H9 (cell line): ENCODE measurements at regions not wholly inside any gene's neighbourhood (a gene's known extent, or its start where the extent isn't known, plus 50 kb on each side); places are given as distances from the start of the nearest gene placed in this dataset.

Experiments
- DNase-seq: peaks from one replicate; pipeline ENCODE4 v3.0.0-alpha.2; 2017
- H2AFZ ChIP-seq: one replicate; pipeline ENCODE4 v1.6.1; 2013; ENCODE audit warnings: mild to moderate bottlenecking, low read length, control low read depth, moderate library complexity
- H2AK5ac ChIP-seq: 2 replicates; pipeline ENCODE4 v1.6.1; 2013; ENCODE audit warnings: low read length, control low read depth, mixed read lengths; ENCODE audit not compliant: insufficient read length
- H2BK120ac ChIP-seq: one replicate; pipeline ENCODE4 v1.6.1; 2013; ENCODE audit warnings: low read depth, mild to moderate bottlenecking, low read length, control low read depth, inconsistent platforms; ENCODE audit not compliant: poor library complexity, severe bottlenecking
- H2BK12ac ChIP-seq: 2 replicates; pipeline ENCODE4 v1.6.1; 2013; ENCODE audit warnings: low read length, control low read depth, mixed read lengths, low read depth; ENCODE audit not compliant: insufficient read length
- H2BK15ac ChIP-seq: 2 replicates; pipeline ENCODE4 v1.6.1; 2013; ENCODE audit warnings: low read depth, low read length, control low read depth
- H2BK20ac ChIP-seq: one replicate; pipeline ENCODE4 v1.6.1; 2013; ENCODE audit warnings: low read depth, mild to moderate bottlenecking, low read length, control low read depth, inconsistent platforms; ENCODE audit not compliant: poor library complexity, severe bottlenecking
- H2BK5ac ChIP-seq: 2 replicates; pipeline ENCODE4 v1.6.1; 2013; ENCODE audit warnings: low read length, control low read depth, mixed read lengths; ENCODE audit not compliant: insufficient read length
- H3K14ac ChIP-seq: 2 replicates; pipeline ENCODE4 v1.6.1; 2013; ENCODE audit warnings: low read length, control low read depth; ENCODE audit not compliant: insufficient read depth
- H3K18ac ChIP-seq: 2 replicates; pipeline ENCODE4 v1.6.1; 2013; ENCODE audit warnings: low read depth, mild to moderate bottlenecking, mixed read lengths, low read length, control low read depth; ENCODE audit not compliant: insufficient read length
- H3K23ac ChIP-seq: 2 replicates; pipeline ENCODE4 v1.6.1; 2013; ENCODE audit warnings: low read length, control low read depth, mixed read lengths, low read depth; ENCODE audit not compliant: insufficient read length
- H3K23me2 ChIP-seq: 2 replicates; pipeline ENCODE4 v1.6.1; 2013; ENCODE audit warnings: low read depth, mild to moderate bottlenecking, mixed read lengths, low read length, control low read depth; ENCODE audit not compliant: insufficient read length, poor library complexity, severe bottlenecking
- H3K27ac ChIP-seq: 2 replicates; pipeline ENCODE4 v1.5.1; 2013; ENCODE audit warnings: low read length, control low read depth, mixed read lengths, low read depth; ENCODE audit not compliant: insufficient read length
- H3K27me3 ChIP-seq: 2 replicates; pipeline ENCODE4 v1.6.1; 2013; ENCODE audit warnings: low read length, control low read depth, inconsistent platforms; ENCODE audit not compliant: insufficient read depth
- H3K4ac ChIP-seq: 2 replicates; pipeline ENCODE4 v1.6.1; 2013; ENCODE audit warnings: low read depth, mild to moderate bottlenecking, control low read depth, inconsistent platforms, low read length, moderate library complexity
- H3K4me1 ChIP-seq: 2 replicates; pipeline ENCODE4 v1.6.1; 2013; ENCODE audit warnings: low read length, control low read depth, inconsistent platforms; ENCODE audit not compliant: insufficient read depth
- H3K4me2 ChIP-seq: 2 replicates; pipeline ENCODE4 v1.6.1; 2013; ENCODE audit warnings: low read length, control low read depth, mixed read lengths; ENCODE audit not compliant: insufficient read length, insufficient read depth
- H3K56ac ChIP-seq: 2 replicates; pipeline ENCODE4 v1.6.1; 2013; ENCODE audit warnings: low read depth, mild to moderate bottlenecking, mixed read lengths, low read length, control low read depth; ENCODE audit not compliant: insufficient read length
- H3K79me1 ChIP-seq: 2 replicates; pipeline ENCODE4 v1.6.1; 2013; ENCODE audit warnings: low read depth, mild to moderate bottlenecking, moderate library complexity, low read length, control low read depth, inconsistent platforms; ENCODE audit not compliant: insufficient read depth, poor library complexity, severe bottlenecking
- H3K79me2 ChIP-seq: 2 replicates; pipeline ENCODE4 v1.6.1; 2013; ENCODE audit warnings: low read length, control low read depth, inconsistent platforms; ENCODE audit not compliant: insufficient read depth
- H3K9ac ChIP-seq: 2 replicates; pipeline ENCODE4 v1.6.1; 2013; ENCODE audit warnings: low read length, control low read depth, mixed read lengths; ENCODE audit not compliant: insufficient read length; ENCODE audit errors: extremely low read depth
- H3K9me3 ChIP-seq: one replicate; pipeline ENCODE4 v1.6.1; 2013; ENCODE audit warnings: low read depth, low read length, inconsistent platforms; ENCODE audit not compliant: control insufficient read depth
- H3T11ph ChIP-seq: one replicate; pipeline ENCODE4 v1.6.1; 2013; ENCODE audit warnings: mild to moderate bottlenecking, low read length, control low read depth, inconsistent platforms
- H4K20me1 ChIP-seq: one replicate; pipeline ENCODE4 v1.6.1; 2013; ENCODE audit not compliant: control insufficient read depth, insufficient read length, insufficient read depth
- H4K5ac ChIP-seq: 2 replicates; pipeline ENCODE4 v1.6.1; 2013; ENCODE audit warnings: low read depth, mild to moderate bottlenecking, mixed read lengths, low read length, control low read depth; ENCODE audit not compliant: insufficient read length
- H4K8ac ChIP-seq: replicated peaks from 2 replicates; pipeline ENCODE4 v1.6.1; 2013; ENCODE audit warnings: low read length, control low read depth, mixed read lengths, low read depth; ENCODE audit not compliant: insufficient read length
- H4K91ac ChIP-seq: 2 replicates; pipeline ENCODE4 v1.6.1; 2013; ENCODE audit warnings: low read depth, mild to moderate bottlenecking, moderate library complexity, mixed read lengths, low read length, control low read depth; ENCODE audit not compliant: insufficient read length
- H3K27ac Mint-ChIP-seq, 3 experiments: 2 replicates in 2 of 3; 3 replicates in 1 of 3; pipeline ENCODE4 v1.8.0; 2020 to 2021; ENCODE audit warnings: mixed read lengths in 3 of 3, mild to moderate bottlenecking in 1 of 3, moderate library complexity in 1 of 3
- H3K27me3 Mint-ChIP-seq: 2 replicates; pipeline ENCODE4 v1.8.0; 2021; ENCODE audit warnings: low read depth, mild to moderate bottlenecking, moderate library complexity, mixed read lengths
- H3K36me3 Mint-ChIP-seq, 3 experiments: 2 replicates in 2 of 3; 3 replicates in 1 of 3; pipeline ENCODE4 v1.8.0; 2020 to 2021; ENCODE audit warnings: low read depth in 3 of 3, mixed read lengths in 3 of 3; ENCODE audit not compliant: insufficient read depth in 1 of 3
- H3K4me1 Mint-ChIP-seq, 2 experiments: 2 replicates each; pipeline ENCODE4 v1.8.0; 2020; ENCODE audit warnings: mixed read lengths in 2 of 2
- H3K4me3 Mint-ChIP-seq, 2 experiments: 2 replicates in 1 of 2; 3 replicates in 1 of 2; pipeline ENCODE4 v1.8.0; 2020 to 2021; ENCODE audit warnings: mild to moderate bottlenecking in 2 of 2, mixed read lengths in 2 of 2, moderate library complexity in 1 of 2
- H3K9me3 Mint-ChIP-seq, 2 experiments: 2 replicates in 1 of 2; 3 replicates in 1 of 2; pipeline ENCODE4 v1.8.0; 2020; ENCODE audit warnings: mild to moderate bottlenecking in 2 of 2, mixed read lengths in 2 of 2, moderate library complexity in 1 of 2
- WGBS: extraction: QIAGEN DNeasy Blood & Tissue Kit; methylation state at CpG from one replicate; pipeline ENCODE4 v1.1.7; 2013; ENCODE audit warnings: missing lambda C conversion rate, low lambda C conversion rate, mixed read lengths; ENCODE audit not compliant: insufficient read length; ENCODE audit errors: extremely low coverage; 5-methylcytosine and 5-hydroxymethylcytosine counted together
- TF ChIP-seq, protein P1 (sequence below): fragments of 200-600 bp; sonication (generic); conservative IDR thresholded peaks from 3 replicates; pipeline ENCODE4 v1.8.0; 2021; ENCODE audit warnings: antibody characterized with exemption, mild to moderate bottlenecking

DNA sequence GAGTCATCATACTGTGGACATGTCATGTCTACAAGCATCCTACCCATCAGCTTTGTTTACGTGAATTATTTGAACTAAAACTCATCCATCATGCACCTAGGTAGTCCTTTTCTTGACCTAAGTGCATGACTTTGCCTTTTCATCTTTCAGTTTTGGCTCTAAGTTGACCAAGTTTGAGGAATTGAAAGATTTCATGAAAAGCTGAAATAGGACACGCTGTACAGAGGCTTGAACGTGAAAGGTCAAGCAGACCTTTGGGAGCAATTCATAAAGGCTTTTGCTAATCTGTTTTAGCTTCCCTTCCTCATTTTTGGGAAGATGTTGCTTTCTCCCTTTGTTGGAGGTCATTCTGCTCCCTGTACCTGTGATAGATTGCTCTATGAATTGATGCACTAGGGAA is 55.1 kb upstream of the MLIP start:
- Histone ChIP-seq H3K23ac (no peak overlapping the region), H4K8ac (no peak overlapping the region), H4K91ac (no peak overlapping the region), H3K56ac (no peak overlapping the region), H4K5ac (no peak overlapping the region), H3T11ph (no peak overlapping the region), H3K9me3 (no peaks in the 10 kb centered on the region), H4K20me1 (no peaks in the 10 kb centered on the region), H2BK120ac (no peak overlapping the region), H2BK12ac (no peak overlapping the region), H2BK15ac (no peak overlapping the region), H3K4ac (no peak overlapping the region), H3K4me1 (no peaks in the 10 kb centered on the region), H3K27me3 (no peaks in the 10 kb centered on the region), H2AK5ac (no peak overlapping the region), H3K14ac (no peak overlapping the region), H3K23me2 (no peaks in the 10 kb centered on the region), H3K4me2 (no peak overlapping the region), H3K18ac (no peak overlapping the region), H3K79me2 (no peaks in the 10 kb centered on the region), H3K9ac (no peak overlapping the region), H2BK5ac (no peak overlapping the region), H2BK20ac (no peak overlapping the region), H3K79me1 (no peaks in the 10 kb centered on the region), H3K27ac (no peak overlapping the region), H2AFZ (no peak overlapping the region)
- Mint-ChIP-seq H3K4me1 (peaks cover 3 to 4% of the 10 kb centered on the region in 2 experiments; a peak in 2 of 4 replicates), H3K9me3 (no peaks in the 10 kb centered on the region; a peak in 1 of 5 replicates), H3K27ac (no peak overlapping the region), H3K27me3 (no peaks in the 10 kb centered on the region), H3K4me3 (no peak overlapping the region), H3K36me3 (no peaks in the 10 kb centered on the region; a peak in 1 of 7 replicates)
- no peak for DNase-seq
- WGBS = no CpG with 5 or more reads among the region's 3 CpGs
- TF ChIP-seq, protein P1, sequence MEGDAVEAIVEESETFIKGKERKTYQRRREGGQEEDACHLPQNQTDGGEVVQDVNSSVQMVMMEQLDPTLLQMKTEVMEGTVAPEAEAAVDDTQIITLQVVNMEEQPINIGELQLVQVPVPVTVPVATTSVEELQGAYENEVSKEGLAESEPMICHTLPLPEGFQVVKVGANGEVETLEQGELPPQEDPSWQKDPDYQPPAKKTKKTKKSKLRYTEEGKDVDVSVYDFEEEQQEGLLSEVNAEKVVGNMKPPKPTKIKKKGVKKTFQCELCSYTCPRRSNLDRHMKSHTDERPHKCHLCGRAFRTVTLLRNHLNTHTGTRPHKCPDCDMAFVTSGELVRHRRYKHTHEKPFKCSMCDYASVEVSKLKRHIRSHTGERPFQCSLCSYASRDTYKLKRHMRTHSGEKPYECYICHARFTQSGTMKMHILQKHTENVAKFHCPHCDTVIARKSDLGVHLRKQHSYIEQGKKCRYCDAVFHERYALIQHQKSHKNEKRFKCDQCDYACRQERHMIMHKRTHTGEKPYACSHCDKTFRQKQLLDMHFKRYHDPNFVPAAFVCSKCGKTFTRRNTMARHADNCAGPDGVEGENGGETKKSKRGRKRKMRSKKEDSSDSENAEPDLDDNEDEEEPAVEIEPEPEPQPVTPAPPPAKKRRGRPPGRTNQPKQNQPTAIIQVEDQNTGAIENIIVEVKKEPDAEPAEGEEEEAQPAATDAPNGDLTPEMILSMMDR = no peak
